Effector memory CD8-positive, alpha-beta T cell (primary cell): ENCODE measurements at regions not wholly inside any gene's neighbourhood (a gene's known extent, or its start where the extent isn't known, plus 50 kb on each side); places are given as distances from the start of the nearest gene placed in this dataset.
"Not testable (repeated sequence)": the region's sequence is repeated elsewhere in the genome, so short reads cannot be mapped to it uniquely, and the experiment has no call there.

Source experiments
- ATAC-seq: fragments of 150-1000 bp; cut with Tn5 transposase; replicated peaks from 2 replicates; pipeline ENCODE4 v1.10.0; 2021; ENCODE audit warnings: mild to moderate bottlenecking, moderate library complexity
- DNase-seq, 3 experiments: peaks; one replicate each; pipeline ENCODE4 v3.0.0; 2021
- H3K27ac Mint-ChIP-seq, 2 donors: one replicate each; pipeline ENCODE4 v1.8.0; 2022; ENCODE audit warnings: mild to moderate bottlenecking in 2 of 2, mixed read lengths in 2 of 2, moderate library complexity in 2 of 2
- H3K27me3 Mint-ChIP-seq, 2 donors: one replicate each; pipeline ENCODE4 v1.8.0; 2022; ENCODE audit warnings: mixed read lengths in 2 of 2
- H3K36me3 Mint-ChIP-seq: one replicate; pipeline ENCODE4 v1.8.0; 2022; ENCODE audit warnings: mild to moderate bottlenecking, moderate library complexity, mixed read lengths; ENCODE audit not compliant: insufficient read depth
- H3K4me1 Mint-ChIP-seq, 2 donors: one replicate each; pipeline ENCODE4 v1.8.0; 2022; ENCODE audit warnings: low read depth in 2 of 2, mixed read lengths in 2 of 2
- H3K4me3 Mint-ChIP-seq, 2 donors: one replicate each; pipeline ENCODE4 v1.8.0; 2022; ENCODE audit warnings: mild to moderate bottlenecking in 2 of 2, mixed read lengths in 2 of 2, moderate library complexity in 2 of 2
- H3K9me3 Mint-ChIP-seq, 2 donors: one replicate each; pipeline ENCODE4 v1.8.0; 2022; ENCODE audit warnings: mixed read lengths in 2 of 2

- peaks cover 13 to 14% of the 10 kb centered on the region in 2 donors for H3K27me3 Mint-ChIP-seq
- H3K36me3 Mint-ChIP-seq, H3K27ac Mint-ChIP-seq, ATAC-seq, H3K4me1 Mint-ChIP-seq, H3K4me3 Mint-ChIP-seq, H3K9me3 Mint-ChIP-seq, DNase-seq: not testable (repeated sequence)
Measured at GRCh38 chr10:4274671-4275070, 489.7 kb upstream of the KLF6 start.

- H3K4me1 Mint-ChIP-seq = peaks cover 3 to 8% of the 10 kb centered on the region in 2 donors
- DNase-seq (no peak), ATAC-seq (no peak)
- H3K4me3 Mint-ChIP-seq = no peak overlapping the region
- no peak overlapping the region for H3K27ac Mint-ChIP-seq
- no peaks in the 10 kb centered on the region for H3K9me3 Mint-ChIP-seq
- no peaks in the 10 kb centered on the region for H3K36me3 Mint-ChIP-seq
- peaks cover 14 to 27% of the 10 kb centered on the region in 2 donors for H3K27me3 Mint-ChIP-seq
Measured at GRCh38 chr10:4271193-4271592, 486.2 kb upstream of the KLF6 start.

GRCh38 chr10:4270116-4270515 is 485.1 kb upstream of the KLF6 start:
- Mint-ChIP-seq H3K36me3 (no peaks in the 10 kb centered on the region), H3K27me3 (peaks cover 14 to 27% of the 10 kb centered on the region in 2 donors), H3K27ac (no peak overlapping the region), H3K4me1 (peaks cover 3 to 8% of the 10 kb centered on the region in 2 donors), H3K9me3 (no peaks in the 10 kb centered on the region), H3K4me3 (no peak overlapping the region)
- no peak for ATAC-seq
- DNase-seq = no peak

GRCh38 chr10:4268490-4268889 is 483.5 kb upstream of the KLF6 start:
- H3K9me3 Mint-ChIP-seq, H3K4me3 Mint-ChIP-seq, DNase-seq, H3K36me3 Mint-ChIP-seq, H3K27ac Mint-ChIP-seq, ATAC-seq: not testable (repeated sequence)
- Mint-ChIP-seq H3K27me3 (peaks cover 6 to 21% of the 10 kb centered on the region in 2 donors), H3K4me1 (peaks cover 3 to 14% of the 10 kb centered on the region in 2 donors)

GRCh38 chr10:4267086-4267773 is 482.2 kb upstream of the KLF6 start:
- Mint-ChIP-seq H3K27me3 (peaks cover 6 to 21% of the 10 kb centered on the region in 2 donors), H3K27ac (no peak overlapping the region), H3K36me3 (no peaks in the 10 kb centered on the region), H3K9me3 (no peaks in the 10 kb centered on the region), H3K4me3 (no peak overlapping the region), H3K4me1 (peaks cover 3 to 14% of the 10 kb centered on the region in 2 donors)
- ATAC-seq (no peak), DNase-seq (no peak)

- DNase-seq (no peak), ATAC-seq (no peak)
- Mint-ChIP-seq H3K4me3 (no peak overlapping the region), H3K4me1 (peaks cover 3 to 14% of the 10 kb centered on the region in 2 donors), H3K27me3 (peaks cover 6 to 21% of the 10 kb centered on the region in 2 donors), H3K9me3 (no peaks in the 10 kb centered on the region), H3K27ac (no peak overlapping the region), H3K36me3 (peaks cover 3% of the 10 kb centered on the region)
Measured at GRCh38 chr10:4266416-4267085, 481.5 kb upstream of the KLF6 start.

GRCh38 chr10:4265964-4266363 is 481.0 kb upstream of the KLF6 start:
- ATAC-seq (no peak), DNase-seq (no peak)
- H3K4me3 Mint-ChIP-seq = no peak overlapping the region
- no peaks in the 10 kb centered on the region for H3K9me3 Mint-ChIP-seq
- H3K27me3 Mint-ChIP-seq = peaks cover 3 to 15% of the 10 kb centered on the region in 2 donors
- H3K4me1 Mint-ChIP-seq = peaks cover 3 to 14% of the 10 kb centered on the region in 2 donors
- H3K36me3 Mint-ChIP-seq = peaks cover 3% of the 10 kb centered on the region
- H3K27ac Mint-ChIP-seq = no peak overlapping the region

- Mint-ChIP-seq H3K36me3 (peaks cover 3% of the 10 kb centered on the region), H3K4me3 (no peak overlapping the region), H3K27me3 (peaks cover 0 to 14% of the 10 kb centered on the region in 2 donors), H3K4me1 (peaks cover 3 to 14% of the 10 kb centered on the region in 2 donors), H3K27ac (no peak overlapping the region), H3K9me3 (no peaks in the 10 kb centered on the region)
- ATAC-seq (no peak), DNase-seq (no peak)
Measured at GRCh38 chr10:4264209-4264865, 479.3 kb upstream of the KLF6 start.

- H3K36me3 Mint-ChIP-seq = peaks cover 3% of the 10 kb centered on the region
- no peak for DNase-seq
- no peak overlapping the region for H3K4me3 Mint-ChIP-seq
- no peak overlapping the region for H3K27ac Mint-ChIP-seq
- no peaks in the 10 kb centered on the region for H3K9me3 Mint-ChIP-seq
- H3K27me3 Mint-ChIP-seq = peaks cover 0 to 11% of the 10 kb centered on the region in 2 donors
- peaks cover 3 to 14% of the 10 kb centered on the region in 2 donors for H3K4me1 Mint-ChIP-seq
- no peak for ATAC-seq
Measured at GRCh38 chr10:4263601-4263921, 478.6 kb upstream of the KLF6 start.

- Mint-ChIP-seq H3K36me3 (peaks cover 3% of the 10 kb centered on the region), H3K4me1 (peaks cover 3 to 14% of the 10 kb centered on the region in 2 donors), H3K27ac (no peak overlapping the region), H3K9me3 (no peaks in the 10 kb centered on the region), H3K27me3 (peaks cover 0 to 6% of the 10 kb centered on the region in 2 donors), H3K4me3 (no peak overlapping the region)
- no peak for DNase-seq
- no peak for ATAC-seq
Measured at GRCh38 chr10:4262870-4263600, 478.0 kb upstream of the KLF6 start.

- ATAC-seq (no peak), DNase-seq (no peak)
- Mint-ChIP-seq H3K4me3 (no peak overlapping the region), H3K9me3 (no peaks in the 10 kb centered on the region), H3K36me3 (peaks cover 3% of the 10 kb centered on the region), H3K27ac (no peak overlapping the region), H3K27me3 (no peaks in the 10 kb centered on the region), H3K4me1 (peaks cover 3 to 14% of the 10 kb centered on the region in 2 donors)
Measured at GRCh38 chr10:4262449-4262848, 477.4 kb upstream of the KLF6 start.

- no peak overlapping the region for H3K27ac Mint-ChIP-seq
- DNase-seq (no peak), ATAC-seq (no peak)
- H3K9me3 Mint-ChIP-seq = peaks cover 0 to 5% of the 10 kb centered on the region in 2 donors
- no peaks in the 10 kb centered on the region for H3K27me3 Mint-ChIP-seq
- H3K4me3 Mint-ChIP-seq = no peak overlapping the region
- peaks cover 0 to 6% of the 10 kb centered on the region in 2 donors for H3K4me1 Mint-ChIP-seq
- H3K36me3 Mint-ChIP-seq = peaks cover 3% of the 10 kb centered on the region
Measured at GRCh38 chr10:4260483-4261124, 475.6 kb upstream of the KLF6 start.

GRCh38 chr10:4257939-4258465 is 473.0 kb upstream of the KLF6 start:
- Mint-ChIP-seq H3K4me3 (no peak overlapping the region), H3K36me3 (peaks cover 3% of the 10 kb centered on the region), H3K27me3 (peaks cover 0 to 5% of the 10 kb centered on the region in 2 donors), H3K4me1 (peaks cover 0 to 2% of the 10 kb centered on the region in 2 donors), H3K9me3 (peaks cover 0 to 6% of the 10 kb centered on the region in 2 donors), H3K27ac (no peak overlapping the region)
- ATAC-seq = no peak
- no peak for DNase-seq
